Neutrophil (primary cell): ENCODE measurements at regions not wholly inside any gene's neighbourhood (a gene's known extent, or its start where the extent isn't known, plus 50 kb on each side); places are given as distances from the start of the nearest gene placed in this dataset.
"Not testable (repeated sequence)": the region's sequence is repeated elsewhere in the genome, so short reads cannot be mapped to it uniquely, and the experiment has no call there.

Experiments used
- H3K27ac ChIP-seq: fragments of 200-600 bp; sonication (generic); 2 replicates; pipeline ENCODE4 v1.5.1; 2016; ENCODE audit warnings: mild to moderate bottlenecking, moderate library complexity
- H3K27me3 ChIP-seq: fragments of 200-600 bp; sonication (generic); 2 replicates; pipeline ENCODE4 v1.6.0; 2016; ENCODE audit warnings: mild to moderate bottlenecking
- H3K36me3 ChIP-seq: fragments of 200-600 bp; sonication (generic); 2 replicates; pipeline ENCODE4 v1.5.1; 2017
- H3K4me1 ChIP-seq, 2 experiments: fragments of 200-600 bp in 1 of 2; sonication (generic) in 1 of 2; 1 replicate in 1 of 2; 2 replicates in 1 of 2; pipeline versions ENCODE4 v1.5.1 to v1.6.1; 2013 to 2016; ENCODE audit warnings: low read depth in 1 of 2, low read length in 1 of 2, mild to moderate bottlenecking in 1 of 2, moderate library complexity in 1 of 2; ENCODE audit not compliant: control insufficient read depth in 1 of 2, insufficient read depth in 1 of 2
- H3K4me3 ChIP-seq, 2 experiments: fragments of 200-600 bp in 1 of 2; sonication (generic) in 1 of 2; 1 replicate in 1 of 2; 2 replicates in 1 of 2; pipeline ENCODE4 v1.5.1; 2013 to 2016; ENCODE audit warnings: low read depth in 1 of 2, low read length in 1 of 2, mild to moderate bottlenecking in 1 of 2, moderate library complexity in 1 of 2
- H3K9me3 ChIP-seq: fragments of 200-600 bp; sonication (generic); 2 replicates; pipeline ENCODE4 v1.5.1; 2016
- CTCF ChIP-seq: fragments of 200-600 bp; sonication (generic); IDR thresholded peaks from 2 replicates; pipeline ENCODE4 v1.5.1; 2016; ENCODE audit warnings: antibody characterized with exemption

- Histone ChIP-seq H3K27ac (peak overlapping the region; percentile 42), H3K27me3 (no peaks in the 10 kb centered on the region), H3K4me1 (peaks cover 11 to 22% of the 10 kb centered on the region in 2 experiments), H3K36me3 (no peaks in the 10 kb centered on the region), H3K4me3 (peak overlapping the region; percentile 52 to 58), H3K9me3 (no peaks in the 10 kb centered on the region)
- no peak for TF ChIP-seq CTCF
These were observed 88.0 kb upstream of the RPRML start for GRCh38 chr17:47066841-47067682.

GRCh38 chr17:47066095-47066494 is 87.0 kb upstream of the RPRML start:
- Histone ChIP-seq H3K27me3 (no peaks in the 10 kb centered on the region), H3K4me3 (no peak overlapping the region), H3K4me1 (peaks cover 11 to 19% of the 10 kb centered on the region in 2 experiments), H3K27ac (peak overlapping the region; percentile 23), H3K36me3 (no peaks in the 10 kb centered on the region), H3K9me3 (no peaks in the 10 kb centered on the region)
- TF ChIP-seq CTCF: no peak

GRCh38 chr17:47064684-47065083 is 85.6 kb upstream of the RPRML start:
- Histone ChIP-seq H3K27me3 (no peaks in the 10 kb centered on the region), H3K36me3 (no peaks in the 10 kb centered on the region), H3K4me3 (no peak overlapping the region), H3K9me3 (no peaks in the 10 kb centered on the region), H3K27ac (no peak overlapping the region), H3K4me1 (peaks cover 5 to 11% of the 10 kb centered on the region in 2 experiments)
- no peak for TF ChIP-seq CTCF

- Histone ChIP-seq H3K9me3 (no peaks in the 10 kb centered on the region), H3K27me3 (no peaks in the 10 kb centered on the region), H3K4me1 (peaks cover 5 to 11% of the 10 kb centered on the region in 2 experiments), H3K36me3 (no peaks in the 10 kb centered on the region), H3K27ac (no peak overlapping the region), H3K4me3 (no peak overlapping the region)
- no peak for TF ChIP-seq CTCF
These were observed 84.4 kb upstream of the RPRML start for GRCh38 chr17:47063475-47063874.

- H3K4me3 ChIP-seq, H3K27ac ChIP-seq, H3K27me3 ChIP-seq, H3K36me3 ChIP-seq, H3K4me1 ChIP-seq, H3K9me3 ChIP-seq: not testable (repeated sequence)
These were observed 83.8 kb upstream of the RPRML start for GRCh38 chr17:47062851-47063250.

GRCh38 chr17:47060005-47060404 is 81.0 kb upstream of the RPRML start:
- H3K27me3 ChIP-seq, H3K4me1 ChIP-seq, H3K27ac ChIP-seq, H3K9me3 ChIP-seq, H3K4me3 ChIP-seq: not testable (repeated sequence)
- peaks cover 15% of the 10 kb centered on the region for H3K36me3 ChIP-seq
